Upper lobe of left lung (tissue), 6 donors: ENCODE measurements at regions not wholly inside any gene's neighbourhood (a gene's known extent, or its start where the extent isn't known, plus 50 kb on each side); places are given as distances from the start of the nearest gene placed in this dataset.

Source experiments
- ATAC-seq, 2 donors: fragments of 200-7000 bp; cut with Tn5 transposase; one replicate each; pipeline ENCODE4 v1.9.1; 2022; ENCODE audit warnings: mild to moderate bottlenecking in 2 of 2, moderate library complexity in 2 of 2; ENCODE audit not compliant: low FRiP score in 2 of 2
- DNase-seq, 2 donors: peaks; one replicate each; pipeline ENCODE4 v3.0.0-alpha.2; 2019 to 2020
- H3K27ac ChIP-seq, 4 donors: fragments of 200-600 bp; sonication (generic); one replicate each; pipeline ENCODE4 v1.5.1; 2016 to 2019
- H3K27me3 ChIP-seq, 4 donors: fragments of 200-600 bp; sonication (generic); one replicate each; pipeline ENCODE4 v1.5.1; 2017 to 2019
- H3K36me3 ChIP-seq, 4 donors: fragments of 200-600 bp; sonication (generic); one replicate each; pipeline ENCODE4 v1.5.1; 2016 to 2019
- H3K4me1 ChIP-seq, 4 donors: fragments of 200-600 bp; sonication (generic); one replicate each; pipeline ENCODE4 v1.5.1; 2018 to 2019
- H3K4me3 ChIP-seq, 4 donors: fragments of 200-600 bp; sonication (generic); one replicate each; pipeline ENCODE4 v1.5.1; 2017 to 2019; ENCODE audit warnings: mild to moderate bottlenecking in 2 of 4, moderate library complexity in 1 of 4
- H3K9me3 ChIP-seq, 4 donors: fragments of 200-600 bp; sonication (generic); one replicate each; pipeline ENCODE4 v1.5.1; 2018 to 2019
- EP300 ChIP-seq, 4 donors: sonication (generic); formaldehyde crosslinking; IDR thresholded peaks; one replicate each; pipeline ENCODE4 v1.5.1; 2017; ENCODE audit warnings: antibody characterized with exemption in 4 of 4, control low read depth in 2 of 4
- POLR2A ChIP-seq, 4 donors: fragments of 450-650 bp; IDR thresholded peaks; one replicate each; pipeline ENCODE4 v1.5.1; 2016 to 2017; ENCODE audit warnings: antibody characterized with exemption in 4 of 4, mild to moderate bottlenecking in 2 of 4
- POLR2AphosphoS5 ChIP-seq, 2 donors: sonication (generic); formaldehyde crosslinking; IDR thresholded peaks; one replicate each; pipeline ENCODE4 v1.5.1; 2017; ENCODE audit warnings: antibody characterized with exemption in 2 of 2
- WGBS, 2 donors: methylation state at CpG; one replicate each; pipeline ENCODE4 v1.1.5; 2017 to 2018; 5-methylcytosine and 5-hydroxymethylcytosine counted together
- TF ChIP-seq, protein P1 (sequence below), 6 experiments: fragments of 450-650 bp in 4 of 6; fragments of 200-600 bp in 2 of 6; sonication (generic) in 2 of 6; IDR thresholded peaks; one replicate each; pipeline ENCODE4 v1.5.1; 2016 to 2019; ENCODE audit warnings: antibody characterized with exemption in 6 of 6
- donor health status: DM: no; HTN: no; CAD: no; lungs with moderate emphysema.
- donor health status: DM: no; HTN: yes; CAD: no; lungs with severe emphysema.

DNA sequence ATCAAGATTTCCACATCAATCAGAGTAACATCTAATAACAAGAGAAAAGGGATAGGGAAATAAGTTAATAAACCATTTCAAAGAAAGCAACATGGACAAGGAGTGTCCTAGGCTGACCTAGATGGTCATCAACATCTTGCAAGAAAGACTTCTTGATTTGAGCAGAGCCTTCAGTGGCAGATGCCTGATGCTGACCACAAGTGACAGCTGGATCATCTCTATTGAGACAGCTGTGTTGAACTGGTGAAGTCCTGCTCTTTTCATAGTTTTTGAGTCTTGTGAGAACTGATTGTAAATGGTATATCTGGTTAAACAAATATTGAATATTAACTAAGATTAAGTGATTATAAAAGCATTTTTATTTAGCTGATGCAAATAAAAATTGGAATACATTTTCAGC, 1083.6 kb upstream of the LRFN5 start:
- no peaks in the 10 kb centered on the region for H3K27me3 ChIP-seq
- no peak overlapping the region for H3K27ac ChIP-seq
- no peaks in the 10 kb centered on the region for H3K4me1 ChIP-seq
- H3K9me3 ChIP-seq, result no peaks in the 10 kb centered on the region
- DNase-seq, result no peak
- no peaks in the 10 kb centered on the region for H3K36me3 ChIP-seq
- no peak for ATAC-seq
- H3K4me3 ChIP-seq, result no peak overlapping the region
- TF ChIP-seq, protein P1, sequence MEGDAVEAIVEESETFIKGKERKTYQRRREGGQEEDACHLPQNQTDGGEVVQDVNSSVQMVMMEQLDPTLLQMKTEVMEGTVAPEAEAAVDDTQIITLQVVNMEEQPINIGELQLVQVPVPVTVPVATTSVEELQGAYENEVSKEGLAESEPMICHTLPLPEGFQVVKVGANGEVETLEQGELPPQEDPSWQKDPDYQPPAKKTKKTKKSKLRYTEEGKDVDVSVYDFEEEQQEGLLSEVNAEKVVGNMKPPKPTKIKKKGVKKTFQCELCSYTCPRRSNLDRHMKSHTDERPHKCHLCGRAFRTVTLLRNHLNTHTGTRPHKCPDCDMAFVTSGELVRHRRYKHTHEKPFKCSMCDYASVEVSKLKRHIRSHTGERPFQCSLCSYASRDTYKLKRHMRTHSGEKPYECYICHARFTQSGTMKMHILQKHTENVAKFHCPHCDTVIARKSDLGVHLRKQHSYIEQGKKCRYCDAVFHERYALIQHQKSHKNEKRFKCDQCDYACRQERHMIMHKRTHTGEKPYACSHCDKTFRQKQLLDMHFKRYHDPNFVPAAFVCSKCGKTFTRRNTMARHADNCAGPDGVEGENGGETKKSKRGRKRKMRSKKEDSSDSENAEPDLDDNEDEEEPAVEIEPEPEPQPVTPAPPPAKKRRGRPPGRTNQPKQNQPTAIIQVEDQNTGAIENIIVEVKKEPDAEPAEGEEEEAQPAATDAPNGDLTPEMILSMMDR (IDR thresholded peaks at IDR 0.05), result no peak
- TF ChIP-seq POLR2AphosphoS5 (IDR thresholded peaks at IDR 0.05) (no peak), EP300 (IDR thresholded peaks at IDR 0.05) (no peak), POLR2A (IDR thresholded peaks at IDR 0.05) (no peak)

DNA sequence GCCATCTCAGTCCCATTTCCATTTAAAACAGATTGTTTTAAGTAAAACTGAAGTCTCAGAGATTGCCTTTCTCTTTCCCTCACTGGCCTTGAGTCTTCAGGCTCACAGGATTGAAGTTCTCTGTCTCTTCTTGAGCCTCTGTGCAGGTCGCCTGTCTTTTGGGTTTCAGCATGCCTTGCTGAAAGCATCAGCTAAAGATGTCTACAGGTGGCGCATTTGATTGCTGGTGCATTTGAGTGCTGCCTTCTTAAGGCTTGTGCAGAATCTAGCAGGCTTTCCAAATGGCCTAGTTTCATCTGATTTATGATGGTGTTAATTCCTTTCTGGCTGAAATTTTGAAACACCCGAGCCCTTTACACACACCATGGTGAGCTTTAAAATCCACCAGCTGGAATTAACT, 1062.2 kb upstream of the FBXO33 start:
- 78 to 81% methylated on average over 3 of the region's 3 CpGs for WGBS, 2 donors
- H3K4me1 ChIP-seq, result no peaks in the 10 kb centered on the region
- DNase-seq, result no peak

GRCh38 chr14:40487824-40488223, 1055.6 kb upstream of the FBXO33 start:
- DNase-seq, result no peak
- H3K36me3 ChIP-seq, result no peaks in the 10 kb centered on the region
- no peaks in the 10 kb centered on the region for H3K27me3 ChIP-seq
- ATAC-seq, result no peak
- H3K4me1 ChIP-seq, result no peaks in the 10 kb centered on the region
- H3K9me3 ChIP-seq, result no peaks in the 10 kb centered on the region
- WGBS, 2 donors, result 79 to 85% methylated on average over 1 of the region's 1 CpG
- H3K27ac ChIP-seq, result no peak overlapping the region
- TF ChIP-seq EP300 (IDR thresholded peaks at IDR 0.05), result no peak
- TF ChIP-seq POLR2AphosphoS5 (IDR thresholded peaks at IDR 0.05), result no peak
- TF ChIP-seq, protein P1 (IDR thresholded peaks at IDR 0.05), result no peak
- no peak for TF ChIP-seq POLR2A (IDR thresholded peaks at IDR 0.05)
- H3K4me3 ChIP-seq, result no peak overlapping the region

More for the DNA sequence above, 1062.2 kb upstream of the FBXO33 start:
- no peak for ATAC-seq
- Histone ChIP-seq H3K27ac (no peak overlapping the region), H3K27me3 (no peaks in the 10 kb centered on the region), H3K9me3 (no peaks in the 10 kb centered on the region), H3K4me3 (no peak overlapping the region), H3K36me3 (no peaks in the 10 kb centered on the region)
- TF ChIP-seq POLR2AphosphoS5 (IDR thresholded peaks at IDR 0.05) (no peak), POLR2A (IDR thresholded peaks at IDR 0.05) (no peak), EP300 (IDR thresholded peaks at IDR 0.05) (no peak)
- TF ChIP-seq, protein P1 (IDR thresholded peaks at IDR 0.05), result no peak

DNA sequence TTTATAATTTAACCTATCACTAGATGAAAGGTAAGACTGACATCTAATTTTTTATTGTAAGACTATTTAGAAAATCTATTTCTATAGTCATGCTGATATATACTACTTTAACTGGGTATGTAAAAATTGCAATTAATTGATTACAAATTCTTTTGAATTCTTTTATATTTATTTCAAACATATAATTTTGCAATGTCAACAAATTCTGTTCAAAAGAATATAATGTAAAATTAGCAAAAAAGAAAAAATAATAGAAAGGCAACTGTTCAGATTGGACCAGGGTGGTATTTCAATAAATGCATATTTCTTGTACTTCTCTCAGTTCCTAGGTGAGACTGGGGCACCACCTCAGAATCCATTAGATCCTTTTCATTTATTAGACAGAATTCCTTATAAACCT, 1053.5 kb upstream of the FBXO33 start:
- H3K27me3 ChIP-seq, result no peaks in the 10 kb centered on the region
- H3K36me3 ChIP-seq, result no peaks in the 10 kb centered on the region
- no peak overlapping the region for H3K4me3 ChIP-seq
- no peak overlapping the region for H3K27ac ChIP-seq
- TF ChIP-seq POLR2A (IDR thresholded peaks at IDR 0.05) (no peak), POLR2AphosphoS5 (IDR thresholded peaks at IDR 0.05) (no peak), EP300 (IDR thresholded peaks at IDR 0.05) (no peak)
- TF ChIP-seq, protein P1 (IDR thresholded peaks at IDR 0.05), result no peak
- no peaks in the 10 kb centered on the region for H3K4me1 ChIP-seq
- no peak for DNase-seq
- ATAC-seq, result no peak
- H3K9me3 ChIP-seq, result no peaks in the 10 kb centered on the region

GRCh38 chr14:40476005-40476404, 1043.8 kb upstream of the FBXO33 start:
- no peak overlapping the region for H3K27ac ChIP-seq
- ATAC-seq, result no peak
- H3K4me3 ChIP-seq, result no peak overlapping the region
- WGBS, 2 donors, result 70 to 75% methylated on average over 1 of the region's 1 CpG
- H3K4me1 ChIP-seq, result no peaks in the 10 kb centered on the region
- H3K27me3 ChIP-seq, result no peaks in the 10 kb centered on the region
- peaks cover 0 to 29% (median 12%) of the 10 kb centered on the region in 4 donors for H3K9me3 ChIP-seq
- H3K36me3 ChIP-seq, result no peaks in the 10 kb centered on the region
- no peak for DNase-seq
- TF ChIP-seq EP300 (IDR thresholded peaks at IDR 0.05) (no peak), POLR2A (IDR thresholded peaks at IDR 0.05) (no peak), POLR2AphosphoS5 (IDR thresholded peaks at IDR 0.05) (no peak)
- TF ChIP-seq, protein P1 (IDR thresholded peaks at IDR 0.05), result no peak
